Mesendoderm (in vitro differentiated cells): ENCODE measurements at regions not wholly inside any gene's neighbourhood (a gene's known extent, or its start where the extent isn't known, plus 50 kb on each side); places are given as distances from the start of the nearest gene placed in this dataset.

Experiments used
- DNase-seq: peaks from one replicate; pipeline ENCODE4 v3.0.0; 2013
- H2AK5ac ChIP-seq: 2 replicates; pipeline ENCODE4 v1.6.1; 2013; ENCODE audit warnings: low read length, inconsistent platforms
- H2BK120ac ChIP-seq: 2 replicates; pipeline ENCODE4 v1.6.1; 2013; ENCODE audit warnings: low read depth, mild to moderate bottlenecking, low read length, moderate library complexity, mixed read lengths
- H2BK15ac ChIP-seq: replicated peaks from 2 replicates; pipeline ENCODE4 v1.6.1; 2013; ENCODE audit warnings: low read depth, mild to moderate bottlenecking, moderate library complexity
- H2BK5ac ChIP-seq: 2 replicates; pipeline ENCODE4 v1.6.1; 2013; ENCODE audit warnings: low read length, inconsistent platforms
- H3K18ac ChIP-seq: 2 replicates; pipeline ENCODE4 v1.6.1; 2013; ENCODE audit warnings: mild to moderate bottlenecking, low read length, mixed read lengths
- H3K23ac ChIP-seq: one replicate; pipeline ENCODE4 v1.6.1; 2013; ENCODE audit warnings: low read length
- H3K27ac ChIP-seq: 2 replicates; pipeline ENCODE4 v1.5.1; 2013; ENCODE audit warnings: low read depth, mild to moderate bottlenecking, inconsistent platforms, low read length, moderate library complexity
- H3K27me3 ChIP-seq: 2 replicates; pipeline ENCODE4 v1.6.1; 2013; ENCODE audit warnings: low read length, control low read depth, mild to moderate bottlenecking, inconsistent platforms; ENCODE audit not compliant: insufficient read depth, poor library complexity
- H3K36me3 ChIP-seq: 2 replicates; pipeline ENCODE4 v1.6.1; 2013; ENCODE audit warnings: low read length, inconsistent platforms; ENCODE audit not compliant: control insufficient read depth, insufficient read depth
- H3K4ac ChIP-seq: one replicate; pipeline ENCODE4 v1.6.1; 2013; ENCODE audit warnings: low read depth, mild to moderate bottlenecking, low read length, moderate library complexity
- H3K4me1 ChIP-seq: 2 replicates; pipeline ENCODE4 v1.6.1; 2013; ENCODE audit warnings: low read depth, low read length, inconsistent platforms; ENCODE audit not compliant: control insufficient read depth
- H3K4me2 ChIP-seq: 2 replicates; pipeline ENCODE4 v1.6.1; 2013; ENCODE audit warnings: low read length
- H3K4me3 ChIP-seq: 2 replicates; pipeline ENCODE4 v1.5.1; 2013; ENCODE audit warnings: mild to moderate bottlenecking, low read length
- H3K56ac ChIP-seq: one replicate; pipeline ENCODE4 v1.6.1; 2013; ENCODE audit warnings: low read length
- H3K79me1 ChIP-seq: 2 replicates; pipeline ENCODE4 v1.6.1; 2013; ENCODE audit warnings: low read length, inconsistent platforms
- H3K79me2 ChIP-seq: 2 replicates; pipeline ENCODE4 v1.6.1; 2013; ENCODE audit warnings: mild to moderate bottlenecking, low read length; ENCODE audit not compliant: control insufficient read depth, insufficient read depth
- H3K9ac ChIP-seq: 2 replicates; pipeline ENCODE4 v1.6.1; 2013; ENCODE audit warnings: low read length, inconsistent platforms
- H4K5ac ChIP-seq: one replicate; pipeline ENCODE4 v1.6.1; 2013; ENCODE audit warnings: low read length
- H4K8ac ChIP-seq: one replicate; pipeline ENCODE4 v1.6.1; 2013; ENCODE audit warnings: low read depth, mild to moderate bottlenecking, control low read depth, low read length, moderate library complexity
- WGBS: extraction: QIAGEN DNeasy Blood & Tissue Kit; methylation state at CpG from one replicate; pipeline ENCODE4 v1.1.7; 2013; ENCODE audit warnings: low lambda C conversion rate, missing lambda C conversion rate; ENCODE audit not compliant: insufficient coverage; ENCODE audit errors: extremely low coverage; 5-methylcytosine and 5-hydroxymethylcytosine counted together

DNA sequence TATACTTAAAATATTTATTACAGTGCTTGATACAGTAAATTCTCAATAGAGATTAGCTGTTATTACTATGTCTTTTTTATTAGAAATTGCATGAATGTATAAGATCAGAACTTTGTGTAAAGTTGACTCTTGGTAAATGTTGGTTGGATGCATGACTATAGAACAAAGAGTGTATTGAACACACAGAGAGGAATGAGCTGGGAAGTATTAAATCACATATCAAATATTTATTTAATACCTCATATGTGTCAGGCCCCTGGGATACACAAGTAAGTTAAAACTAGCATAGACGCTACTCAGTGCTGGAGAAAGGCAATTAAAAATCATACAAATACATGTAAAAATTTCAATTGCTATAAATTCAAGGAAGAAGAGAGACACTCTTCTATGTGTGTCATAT lies 550.7 kb upstream of the TLE4 start:
- H3K23ac ChIP-seq, result no peak overlapping the region
- no peak overlapping the region for H3K4me3 ChIP-seq
- no peak overlapping the region for H2AK5ac ChIP-seq
- no peak overlapping the region for H4K5ac ChIP-seq
- no peak overlapping the region for H2BK15ac ChIP-seq
- no peaks in the 10 kb centered on the region for H3K27me3 ChIP-seq
- H3K9ac ChIP-seq, result no peak overlapping the region
- no peak overlapping the region for H3K4ac ChIP-seq
- no peaks in the 10 kb centered on the region for H3K79me2 ChIP-seq
- no peaks in the 10 kb centered on the region for H3K79me1 ChIP-seq
- no peaks in the 10 kb centered on the region for H3K4me1 ChIP-seq
- no peaks in the 10 kb centered on the region for H3K36me3 ChIP-seq
- H3K27ac ChIP-seq, result no peak overlapping the region
- no CpG with 5 or more reads among the region's 1 CpG for WGBS
- H4K8ac ChIP-seq, result no peak overlapping the region
- H3K56ac ChIP-seq, result no peak overlapping the region
- no peak overlapping the region for H3K18ac ChIP-seq
- no peak for DNase-seq
- no peak overlapping the region for H3K4me2 ChIP-seq
- no peak overlapping the region for H2BK5ac ChIP-seq
- H2BK120ac ChIP-seq, result no peak overlapping the region

DNA sequence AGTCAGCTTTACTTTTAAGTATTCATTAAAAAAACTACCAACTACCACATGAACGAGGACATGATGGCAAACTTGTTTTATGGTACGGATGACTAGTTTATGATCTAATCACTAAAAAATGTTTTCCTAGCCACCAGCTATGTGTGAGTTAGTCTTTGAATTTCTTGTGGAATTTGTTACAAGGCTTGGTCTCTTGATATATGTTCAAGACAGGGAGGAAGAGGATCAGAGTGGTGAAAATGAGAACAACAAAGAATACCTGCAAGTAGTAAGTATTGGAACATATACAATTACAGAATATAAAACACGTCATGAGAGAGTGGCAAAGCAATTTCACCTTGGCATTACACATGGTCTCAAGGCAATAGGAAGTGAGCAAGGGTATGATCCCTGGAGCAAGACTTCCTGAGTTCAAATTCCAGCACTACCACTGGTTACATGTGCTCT lies 548.6 kb upstream of the TLE4 start:
- no peaks in the 10 kb centered on the region for H3K27me3 ChIP-seq
- no peak overlapping the region for H3K4me3 ChIP-seq
- peak; percentile 57 for DNase-seq
- no peak overlapping the region for H2BK15ac ChIP-seq
- no peak overlapping the region for H3K9ac ChIP-seq
- no peak overlapping the region for H2BK120ac ChIP-seq
- H3K18ac ChIP-seq, result no peak overlapping the region
- no peak overlapping the region for H4K5ac ChIP-seq
- no peak overlapping the region for H2AK5ac ChIP-seq
- no peak overlapping the region for H3K23ac ChIP-seq
- no peak overlapping the region for H2BK5ac ChIP-seq
- H3K36me3 ChIP-seq, result no peaks in the 10 kb centered on the region
- no peaks in the 10 kb centered on the region for H3K79me2 ChIP-seq
- WGBS, result no CpG with 5 or more reads among the region's 3 CpGs
- no peaks in the 10 kb centered on the region for H3K79me1 ChIP-seq
- H3K27ac ChIP-seq, result no peak overlapping the region
- no peak overlapping the region for H3K4ac ChIP-seq
- no peak overlapping the region for H3K56ac ChIP-seq
- H3K4me1 ChIP-seq, result no peaks in the 10 kb centered on the region
- no peak overlapping the region for H3K4me2 ChIP-seq
- no peak overlapping the region for H4K8ac ChIP-seq

DNA sequence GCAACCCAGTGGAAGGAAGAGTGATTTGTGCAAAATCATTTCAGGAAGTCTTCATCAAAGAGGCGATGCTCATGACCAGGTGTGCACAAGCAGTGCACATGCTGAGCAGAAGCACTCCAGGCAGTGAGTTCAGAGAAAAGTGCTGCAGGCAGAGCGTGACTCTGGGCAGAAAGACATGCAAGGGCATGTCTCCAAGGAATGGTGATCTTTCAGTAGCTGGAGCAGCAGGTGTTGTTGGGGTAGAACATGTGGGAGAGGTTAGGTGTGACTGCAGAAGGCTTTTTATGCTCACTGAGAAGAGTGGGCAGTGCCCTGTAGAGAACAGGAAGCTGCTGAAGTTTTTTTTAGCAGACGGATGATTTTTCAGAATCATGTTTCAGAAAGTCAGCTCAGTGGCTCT lies 545.4 kb upstream of the TLE4 start:
- Histone ChIP-seq H3K27me3 (no peaks in the 10 kb centered on the region), H3K56ac (no peak overlapping the region), H3K27ac (no peak overlapping the region), H4K5ac (no peak overlapping the region), H3K9ac (no peak overlapping the region), H4K8ac (no peak overlapping the region), H3K79me1 (no peaks in the 10 kb centered on the region), H3K18ac (peak overlapping the region; percentile 39), H3K4me2 (no peak overlapping the region), H3K4me3 (no peak overlapping the region), H3K4me1 (no peaks in the 10 kb centered on the region), H3K36me3 (no peaks in the 10 kb centered on the region), H2BK15ac (no peak overlapping the region), H2BK120ac (no peak overlapping the region), H3K79me2 (no peaks in the 10 kb centered on the region), H2AK5ac (peak overlapping the region; percentile 46), H3K4ac (no peak overlapping the region), H3K23ac (no peak overlapping the region), H2BK5ac (no peak overlapping the region)
- no peak for DNase-seq
- WGBS, result no CpG with 5 or more reads among the region's 3 CpGs

DNA sequence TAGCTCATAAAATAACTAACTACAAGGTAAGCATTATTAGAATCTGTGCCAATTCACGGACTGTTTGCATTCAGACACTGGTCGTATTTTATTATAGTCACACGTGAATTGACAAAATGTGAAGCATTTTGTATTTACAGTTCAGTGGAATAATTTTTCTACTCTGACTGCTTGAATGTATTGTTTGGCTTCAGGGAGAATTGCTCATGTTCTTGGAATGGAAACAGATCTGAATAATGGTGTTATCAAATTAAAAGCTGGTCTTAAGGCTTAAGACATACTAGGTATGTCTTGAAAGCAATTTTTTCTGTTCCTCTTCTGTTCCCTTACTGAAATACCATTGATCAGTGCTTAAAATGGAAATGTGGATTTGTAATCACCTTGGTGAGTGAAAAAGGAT lies 543.7 kb upstream of the TLE4 start:
- H3K4me3 ChIP-seq, result no peak overlapping the region
- WGBS, result no CpG with 5 or more reads among the region's 3 CpGs
- H2AK5ac ChIP-seq, result no peak overlapping the region

DNA sequence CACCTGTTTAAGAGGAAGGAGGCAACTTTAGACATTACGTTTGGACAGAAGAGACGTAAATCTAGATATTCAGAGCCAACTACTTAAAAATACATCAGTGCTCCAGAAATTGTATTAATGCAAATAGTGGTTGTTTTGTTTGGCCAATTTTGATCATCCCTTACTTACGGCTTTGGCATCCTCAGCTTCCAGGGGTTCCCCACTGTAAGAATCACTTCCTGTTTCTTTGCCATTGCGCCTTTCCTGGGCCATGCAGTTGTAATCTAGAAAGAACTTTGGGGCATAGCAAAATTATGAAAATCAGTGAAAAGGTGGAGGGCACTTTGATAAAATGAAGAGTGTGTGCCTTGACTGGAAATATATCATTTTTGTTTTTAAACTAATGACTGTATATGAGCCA lies 537.2 kb upstream of the TLE4 start:
- Histone ChIP-seq H3K4me1 (no peaks in the 10 kb centered on the region), H3K4me2 (no peak overlapping the region), H3K79me1 (no peaks in the 10 kb centered on the region), H3K18ac (no peak overlapping the region), H4K8ac (no peak overlapping the region), H3K23ac (no peak overlapping the region), H3K27me3 (no peaks in the 10 kb centered on the region), H3K27ac (no peak overlapping the region), H3K9ac (no peak overlapping the region), H3K4me3 (no peak overlapping the region), H2BK15ac (no peak overlapping the region), H3K56ac (no peak overlapping the region), H4K5ac (no peak overlapping the region), H2BK120ac (no peak overlapping the region), H2AK5ac (no peak overlapping the region), H3K4ac (no peak overlapping the region), H3K79me2 (no peaks in the 10 kb centered on the region), H2BK5ac (no peak overlapping the region), H3K36me3 (no peaks in the 10 kb centered on the region)
- DNase-seq, result no peak
- no CpG with 5 or more reads among the region's 4 CpGs for WGBS

More for the DNA sequence above, 543.7 kb upstream of the TLE4 start:
- no peak overlapping the region for H2BK5ac ChIP-seq
- H3K9ac ChIP-seq, result no peak overlapping the region
- H4K8ac ChIP-seq, result no peak overlapping the region
- H3K56ac ChIP-seq, result no peak overlapping the region
- H4K5ac ChIP-seq, result no peak overlapping the region
- no peaks in the 10 kb centered on the region for H3K79me1 ChIP-seq
- H3K4me1 ChIP-seq, result no peaks in the 10 kb centered on the region
- no peak overlapping the region for H3K4ac ChIP-seq
- no peaks in the 10 kb centered on the region for H3K36me3 ChIP-seq
- no peak overlapping the region for H3K27ac ChIP-seq
- no peak overlapping the region for H2BK15ac ChIP-seq
- H3K79me2 ChIP-seq, result no peaks in the 10 kb centered on the region
- no peak for DNase-seq
- H3K23ac ChIP-seq, result no peak overlapping the region
- H3K27me3 ChIP-seq, result no peaks in the 10 kb centered on the region
- no peak overlapping the region for H3K18ac ChIP-seq
- no peak overlapping the region for H3K4me2 ChIP-seq
- no peak overlapping the region for H2BK120ac ChIP-seq

DNA sequence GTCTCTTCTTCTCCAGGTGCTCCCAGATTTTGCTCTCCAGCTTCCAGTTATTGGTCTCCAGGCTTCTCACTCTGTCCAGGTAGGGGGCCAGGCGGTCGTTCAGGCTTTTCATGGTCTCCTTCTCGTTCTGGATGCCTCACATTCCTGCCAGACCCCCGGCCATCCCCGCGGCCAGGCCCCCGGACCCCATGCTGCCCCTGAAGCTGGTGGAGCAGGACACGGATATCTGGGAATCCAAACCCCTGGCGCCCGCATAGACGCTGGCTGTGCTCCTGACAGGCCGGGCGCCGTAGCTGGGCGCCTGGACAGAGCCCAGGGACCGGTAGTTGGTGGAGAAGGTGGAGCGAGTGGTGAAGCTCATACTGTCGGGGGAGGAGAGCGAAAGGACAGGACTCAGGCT lies 534.4 kb upstream of the TLE4 start:
- Histone ChIP-seq H3K79me2 (no peaks in the 10 kb centered on the region), H3K27ac (no peak overlapping the region), H3K4me3 (no peak overlapping the region), H2BK15ac (no peak overlapping the region), H3K79me1 (no peaks in the 10 kb centered on the region), H3K27me3 (no peaks in the 10 kb centered on the region), H3K18ac (no peak overlapping the region), H3K36me3 (no peaks in the 10 kb centered on the region), H3K4me1 (no peaks in the 10 kb centered on the region), H2BK120ac (no peak overlapping the region), H2AK5ac (no peak overlapping the region), H4K8ac (no peak overlapping the region), H3K4ac (no peak overlapping the region), H3K9ac (no peak overlapping the region), H2BK5ac (no peak overlapping the region), H4K5ac (no peak overlapping the region), H3K4me2 (no peak overlapping the region), H3K56ac (no peak overlapping the region), H3K23ac (no peak overlapping the region)
- no CpG with 5 or more reads among the region's 19 CpGs for WGBS
- DNase-seq, result no peak
